ENCODE measurements at regions not wholly inside any gene's neighbourhood (a gene's known extent, or its start where the extent isn't known, plus 50 kb on each side); places are given as distances from the start of the nearest gene placed in this dataset.

GRCh38 chr6:102749210-102749971 lies 1355.9 kb downstream of the GRIK2 start:
- DNase-seq, result no peak
- no peak for TF ChIP-seq CTCF (IDR thresholded peaks at IDR 0.05; ENCODE audit: borderline replicate concordance)
- H3K36me3 ChIP-seq, result no peaks in the 10 kb centered on the region
- no peaks in the 10 kb centered on the region for H3K27me3 ChIP-seq (ENCODE audit: low read depth)
- no peak overlapping the region for H3K27ac ChIP-seq (replicated peaks)
- H3K4me1 ChIP-seq, result no peaks in the 10 kb centered on the region
- H3K4me3 ChIP-seq, result no peak overlapping the region
- H3K9me3 ChIP-seq (replicated peaks), result peaks cover 6% of the 10 kb centered on the region
- intact Hi-C loops (cut with micrococcal nuclease), result no loop called here

- intact Hi-C loops (cut with micrococcal nuclease), result no loop called here
- DNase-seq, result no peak
- no peaks in the 10 kb centered on the region for H3K36me3 ChIP-seq
- H3K4me1 ChIP-seq, result no peaks in the 10 kb centered on the region
- H3K27me3 ChIP-seq (ENCODE audit: low read depth), result no peaks in the 10 kb centered on the region
- no peak overlapping the region for H3K27ac ChIP-seq (replicated peaks)
- no peaks in the 10 kb centered on the region for H3K9me3 ChIP-seq (replicated peaks)
- H3K4me3 ChIP-seq, result no peak overlapping the region
- TF ChIP-seq CTCF (IDR thresholded peaks at IDR 0.05; ENCODE audit: borderline replicate concordance), result no peak
Observed at GRCh38 chr6:102746941-102747340, 1353.4 kb downstream of the GRIK2 start.

GRCh38 chr6:102742754-102743356 lies 1349.3 kb downstream of the GRIK2 start:
- DNase-seq, result no peak
- Histone ChIP-seq H3K27ac (replicated peaks) (no peak overlapping the region), H3K4me1 (no peaks in the 10 kb centered on the region), H3K4me3 (no peak overlapping the region), H3K36me3 (no peaks in the 10 kb centered on the region), H3K27me3 (ENCODE audit: low read depth) (no peaks in the 10 kb centered on the region), H3K9me3 (replicated peaks) (no peaks in the 10 kb centered on the region)
- intact Hi-C loops (cut with micrococcal nuclease), result no loop called here
- TF ChIP-seq CTCF (IDR thresholded peaks at IDR 0.05; ENCODE audit: borderline replicate concordance), result no peak

- H3K27ac ChIP-seq (replicated peaks), result no peak overlapping the region
- no peak for DNase-seq
- no peaks in the 10 kb centered on the region for H3K4me1 ChIP-seq
- TF ChIP-seq CTCF (IDR thresholded peaks at IDR 0.05; ENCODE audit: borderline replicate concordance), result no peak
- H3K27me3 ChIP-seq (ENCODE audit: low read depth), result no peaks in the 10 kb centered on the region
- intact Hi-C loops (cut with micrococcal nuclease), result no loop called here
- H3K4me3 ChIP-seq, result no peak overlapping the region
- H3K9me3 ChIP-seq (replicated peaks), result no peaks in the 10 kb centered on the region
- no peaks in the 10 kb centered on the region for H3K36me3 ChIP-seq
Observed at GRCh38 chr6:102742028-102742427, 1348.5 kb downstream of the GRIK2 start.

GRCh38 chr6:102736941-102737368 lies 1343.4 kb downstream of the GRIK2 start:
- intact Hi-C loops (cut with micrococcal nuclease), result no loop called here
- Histone ChIP-seq H3K36me3 (no peaks in the 10 kb centered on the region), H3K9me3 (replicated peaks) (no peaks in the 10 kb centered on the region), H3K27ac (replicated peaks) (no peak overlapping the region), H3K27me3 (ENCODE audit: low read depth) (no peaks in the 10 kb centered on the region), H3K4me3 (no peak overlapping the region), H3K4me1 (no peaks in the 10 kb centered on the region)
- TF ChIP-seq CTCF (IDR thresholded peaks at IDR 0.05; ENCODE audit: borderline replicate concordance), result no peak
- no peak for DNase-seq

Measured in left ventricle myocardium inferior (tissue), 1 donor.